ENCODE measurements at regions not wholly inside any gene's neighbourhood (a gene's known extent, or its start where the extent isn't known, plus 50 kb on each side); places are given as distances from the start of the nearest gene placed in this dataset.

DNA sequence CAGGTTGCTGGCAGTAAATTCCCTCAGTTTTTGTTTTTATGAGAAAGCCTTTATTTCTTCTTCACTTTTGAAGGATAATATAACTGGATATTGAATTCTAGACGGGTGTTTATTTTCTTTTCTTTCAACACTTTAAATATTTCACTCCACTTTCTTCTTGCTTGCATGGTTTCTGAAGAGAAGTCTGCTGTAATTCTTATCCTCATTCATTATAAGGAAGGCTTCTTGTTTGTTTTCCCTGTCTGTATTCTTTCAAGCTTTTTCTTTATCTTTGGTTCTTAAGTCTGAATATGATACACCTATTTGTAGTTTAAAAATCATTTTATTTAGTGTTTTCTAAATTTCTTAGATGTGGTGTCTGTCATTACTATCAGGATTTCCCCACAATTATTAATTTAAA, 1054.3 kb downstream of the TLE1 start:
- Histone ChIP-seq H3K4me3 (no peak overlapping the region), H3K36me3 (no peaks in the 10 kb centered on the region), H3K27me3 (no peaks in the 10 kb centered on the region), H3K9me3 (peaks cover 0 to 26% (median 16%) of the 10 kb centered on the region in 12 donors), H3K27ac (no peak overlapping the region), H3K4me1 (no peaks in the 10 kb centered on the region)
- no peak for DNase-seq
- TF ChIP-seq CTCF (IDR thresholded peaks at IDR 0.05) (no peak), POLR2A (IDR thresholded peaks at IDR 0.05) (no peak)
- intact Hi-C loops (cut with DNase I): loop anchor here in 1 of 10 donors (10.0 kb wide), 1 partner anchor 80 kb away; no protein-coding TSS in a partner anchor
- no peak for ATAC-seq
- WGBS, 4 donors: 66 to 79% (median 75%) methylated on average over 1 of the region's 1 CpG

DNA sequence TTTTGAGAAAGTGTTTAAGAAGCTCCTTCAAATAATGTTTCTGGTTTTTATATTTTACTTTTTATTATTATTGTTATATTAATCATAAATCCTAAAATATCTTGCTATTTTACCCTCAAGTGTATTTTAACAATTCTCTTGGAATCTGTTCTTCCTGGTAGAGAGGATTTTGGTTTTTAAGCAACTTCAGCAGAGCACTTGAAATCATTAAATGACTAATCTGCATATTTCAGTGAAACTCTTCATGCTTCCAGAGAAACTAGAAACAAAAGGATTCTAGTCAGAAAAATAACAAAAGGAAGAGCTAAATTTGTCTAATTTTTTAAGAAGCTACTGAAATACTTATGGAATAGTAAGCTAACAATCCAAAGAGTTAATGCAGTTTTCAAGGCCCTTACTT, 1057.3 kb downstream of the TLE1 start:
- TF ChIP-seq CTCF (IDR thresholded peaks at IDR 0.05) (no peak), POLR2A (IDR thresholded peaks at IDR 0.05) (no peak)
- no peak overlapping the region for H3K4me3 ChIP-seq
- DNase-seq (no peak), ATAC-seq (no peak)
- H3K27ac ChIP-seq: no peak overlapping the region
- no peaks in the 10 kb centered on the region for H3K4me1 ChIP-seq
- H3K36me3 ChIP-seq: no peaks in the 10 kb centered on the region
- intact Hi-C loops (cut with DNase I): loop anchor here in 1 of 10 donors (10.0 kb wide), 1 partner anchor 77 kb away; no protein-coding TSS in a partner anchor
- H3K27me3 ChIP-seq: no peaks in the 10 kb centered on the region
- peaks cover 0 to 26% (median 16%) of the 10 kb centered on the region in 12 donors for H3K9me3 ChIP-seq

DNA sequence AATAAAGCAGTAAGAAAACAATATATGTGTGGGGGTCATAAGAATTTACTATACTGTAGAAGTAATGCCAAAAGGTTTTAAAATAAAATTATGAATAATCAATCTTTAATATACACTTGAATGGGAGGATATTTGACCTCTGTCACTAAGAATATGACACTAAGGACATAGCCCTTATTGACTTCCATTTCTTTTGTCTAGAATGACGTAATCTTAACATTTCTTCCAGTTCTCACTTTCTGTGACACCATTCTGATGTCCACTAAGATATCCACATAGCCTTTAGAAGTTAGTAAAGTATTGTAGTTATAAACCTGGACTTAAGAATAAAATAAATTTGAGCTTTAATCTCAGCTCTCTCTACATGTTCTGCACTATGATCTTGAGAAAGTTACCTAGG, 1050.7 kb downstream of the TLE4 start:
- WGBS, 4 donors: 53 to 60% (median 54%) methylated on average over 1 of the region's 1 CpG

GRCh38 chr9:80619356-80619755, 1047.6 kb downstream of the TLE4 start:
- H3K36me3 ChIP-seq: no peaks in the 10 kb centered on the region
- no peak overlapping the region for H3K4me3 ChIP-seq
- ATAC-seq (no peak), DNase-seq (no peak)
- H3K4me1 ChIP-seq: no peaks in the 10 kb centered on the region
- peaks cover 0 to 12% (median 0%) of the 10 kb centered on the region in 12 donors for H3K9me3 ChIP-seq
- no peak overlapping the region for H3K27ac ChIP-seq
- intact Hi-C loops (cut with DNase I): no loop called here
- TF ChIP-seq CTCF (IDR thresholded peaks at IDR 0.05) (no peak), POLR2A (IDR thresholded peaks at IDR 0.05) (no peak)
- WGBS, 4 donors: 10 to 27% (median 17%) methylated on average over 3 of the region's 3 CpGs
- no peaks in the 10 kb centered on the region for H3K27me3 ChIP-seq

More for the DNA sequence above, 1050.7 kb downstream of the TLE4 start:
- H3K36me3 ChIP-seq: no peaks in the 10 kb centered on the region
- H3K27ac ChIP-seq: no peak overlapping the region
- H3K27me3 ChIP-seq: no peaks in the 10 kb centered on the region
- DNase-seq (no peak), ATAC-seq (no peak)
- no peak overlapping the region for H3K4me3 ChIP-seq
- no peaks in the 10 kb centered on the region for H3K4me1 ChIP-seq
- peaks cover 0 to 12% (median 0%) of the 10 kb centered on the region in 12 donors for H3K9me3 ChIP-seq
- intact Hi-C loops (cut with DNase I): loop anchor here in 1 of 10 donors (10.0 kb wide), 1 partner anchor 62 kb away; no protein-coding TSS in a partner anchor
- TF ChIP-seq POLR2A (IDR thresholded peaks at IDR 0.05) (no peak), CTCF (IDR thresholded peaks at IDR 0.05) (no peak)
